HEK293 (cell line): ENCODE measurements at regions not wholly inside any gene's neighbourhood (a gene's known extent, or its start where the extent isn't known, plus 50 kb on each side); places are given as distances from the start of the nearest gene placed in this dataset.

ENCODE experiments used
- CTCF ChIA-PET: fragments of 350-600 bp; formaldehyde crosslinking; extraction: SDS; loops from one replicate; lab custom pipeline; 2021; ENCODE audit warnings: antibody characterized with exemption; lab: Yijun Ruan, JAX
- POLR2A ChIA-PET: fragments of 300-600 bp; formaldehyde crosslinking; extraction: SDS; loops from one replicate; lab custom pipeline; 2020; ENCODE audit warnings: antibody characterized with exemption, inconsistent platforms; lab: Yijun Ruan, JAX
- H3K27ac ChIP-seq: fragments of 200-500 bp; sonication (Bioruptor generic); 2 replicates; pipeline ENCODE4 v1.5.1; 2014; ENCODE audit warnings: low read depth, low read length, control low read depth, inconsistent platforms; ENCODE audit errors: extremely low read depth
- H3K36me3 ChIP-seq, 2 experiments: fragments of 200-500 bp in 1 of 2; sonication (Bioruptor generic) in 1 of 2; 1 replicate in 1 of 2; 2 replicates in 1 of 2; pipeline ENCODE4 v1.5.1; 2014 to 2017; ENCODE audit warnings: inconsistent platforms in 2 of 2, low read length in 2 of 2; ENCODE audit not compliant: control insufficient read depth in 2 of 2, insufficient read depth in 1 of 2
- H3K4me1 ChIP-seq: fragments of 200-500 bp; sonication (Bioruptor generic); 2 replicates; pipeline ENCODE4 v1.5.1; 2014; ENCODE audit warnings: mild to moderate bottlenecking, low read length, inconsistent platforms; ENCODE audit not compliant: control insufficient read depth, insufficient read depth
- H3K4me3 ChIP-seq: 2 replicates; pipeline ENCODE4 v1.5.1; 2011; ENCODE audit warnings: low read depth, mild to moderate bottlenecking, control low read depth, low read length, moderate library complexity
- H3K9me3 ChIP-seq: fragments of 200-500 bp; sonication (Bioruptor generic); 2 replicates; pipeline ENCODE4 v1.5.1; 2014; ENCODE audit warnings: low read depth, low read length, inconsistent platforms; ENCODE audit not compliant: control insufficient read depth, insufficient read depth
- AEBP2 ChIP-seq: fragments of 450-650 bp; formaldehyde crosslinking; IDR thresholded peaks from 2 replicates; pipeline ENCODE4 v1.5.1; 2016; ENCODE audit warnings: missing biosample characterization, missing genetic modification characterization, borderline replicate concordance
- CTCF ChIP-seq: fragments of 450-650 bp; formaldehyde crosslinking; IDR thresholded peaks from 2 replicates; pipeline ENCODE4 v1.5.1; 2016; ENCODE audit warnings: missing biosample characterization, missing genetic modification characterization
- GLI4 ChIP-seq: fragments of 450-650 bp; formaldehyde crosslinking; IDR thresholded peaks from 2 replicates; pipeline ENCODE4 v1.5.1; 2016; ENCODE audit warnings: missing biosample characterization, missing genetic modification characterization
- MEIS1 ChIP-seq: sonication (generic); formaldehyde crosslinking; IDR thresholded peaks from 2 replicates; pipeline ENCODE4 v1.8.1; 2022; ENCODE audit warnings: missing genetic modification reagents, mild to moderate bottlenecking, borderline replicate concordance
- OVOL3 ChIP-seq: fragments of 450-650 bp; formaldehyde crosslinking; IDR thresholded peaks from 2 replicates; pipeline ENCODE4 v1.5.1; 2016; ENCODE audit warnings: missing biosample characterization, missing genetic modification characterization
- PRDM2 ChIP-seq: fragments of 450-650 bp; formaldehyde crosslinking; IDR thresholded peaks from 2 replicates; pipeline ENCODE4 v1.5.1; 2016; ENCODE audit warnings: missing biosample characterization, missing genetic modification characterization, borderline replicate concordance
- PRDM6 ChIP-seq: fragments of 450-650 bp; formaldehyde crosslinking; IDR thresholded peaks from 2 replicates; pipeline ENCODE4 v1.5.1; 2017; ENCODE audit warnings: missing biosample characterization, missing genetic modification characterization
- SALL2 ChIP-seq: fragments of 450-650 bp; formaldehyde crosslinking; IDR thresholded peaks from 2 replicates; pipeline ENCODE4 v1.5.0; 2017; ENCODE audit warnings: missing biosample characterization, mild to moderate bottlenecking, missing genetic modification characterization, borderline replicate concordance
- SCRT2 ChIP-seq: fragments of 450-650 bp; formaldehyde crosslinking; IDR thresholded peaks from 2 replicates; pipeline ENCODE4 v1.5.1; 2016; ENCODE audit warnings: missing biosample characterization, missing genetic modification characterization
- ZBTB48 ChIP-seq: fragments of 450-650 bp; formaldehyde crosslinking; IDR thresholded peaks from 2 replicates; pipeline ENCODE4 v1.5.1; 2016; ENCODE audit warnings: missing biosample characterization, missing genetic modification characterization
- ZNF114 ChIP-seq: fragments of 450-650 bp; formaldehyde crosslinking; IDR thresholded peaks from 2 replicates; pipeline ENCODE4 v1.5.0; 2017; ENCODE audit warnings: missing biosample characterization, missing genetic modification characterization
- ZNF350 ChIP-seq: fragments of 450-650 bp; formaldehyde crosslinking; IDR thresholded peaks from 2 replicates; pipeline ENCODE4 v1.5.0; 2017; ENCODE audit warnings: missing biosample characterization, mild to moderate bottlenecking, missing genetic modification characterization
- ZNF510 ChIP-seq: fragments of 450-650 bp; formaldehyde crosslinking; IDR thresholded peaks from 2 replicates; pipeline ENCODE4 v1.5.1; 2018; ENCODE audit warnings: mild to moderate bottlenecking, missing genetic modification characterization, missing biosample characterization; ENCODE audit not compliant: insufficient replicate concordance
- ZNF544 ChIP-seq: fragments of 450-650 bp; formaldehyde crosslinking; IDR thresholded peaks from 2 replicates; pipeline ENCODE4 v1.5.0; 2017; ENCODE audit warnings: missing biosample characterization, missing genetic modification characterization
- ZNF560 ChIP-seq: fragments of 450-650 bp; formaldehyde crosslinking; IDR thresholded peaks from 2 replicates; pipeline ENCODE4 v1.5.1; 2017; ENCODE audit warnings: missing biosample characterization, missing genetic modification characterization, borderline replicate concordance
- ZNF664 ChIP-seq: fragments of 450-650 bp; formaldehyde crosslinking; IDR thresholded peaks from 2 replicates; pipeline ENCODE4 v1.5.1; 2016; ENCODE audit warnings: missing biosample characterization, missing genetic modification characterization
- ZNF777 ChIP-seq: fragments of 450-650 bp; formaldehyde crosslinking; IDR thresholded peaks from 2 replicates; pipeline ENCODE4 v1.5.1; 2017; ENCODE audit warnings: missing biosample characterization, missing genetic modification characterization, borderline replicate concordance

- Histone ChIP-seq H3K4me1 (peaks cover 7% of the 10 kb centered on the region), H3K4me3 (no peak overlapping the region), H3K9me3 (no peaks in the 10 kb centered on the region), H3K27ac (no peak overlapping the region), H3K36me3 (no peaks in the 10 kb centered on the region)
- ChIA-PET CTCF (interaction anchor here (0.5 to 0.6 kb wide), 3 partner anchors 39 to 571 kb away, joined by 3 to 4 read pairs (median 3); no protein-coding TSS in a partner anchor), POLR2A (no interaction called here)
- TF ChIP-seq ZNF777 (tag by site-specific recombination) (no peak), CTCF (tag by site-specific recombination) (no peak), ZNF560 (tag by site-specific recombination) (no peak), PRDM6 (tag by site-specific recombination) (no peak), AEBP2 (no peak), PRDM2 (tag by site-specific recombination) (no peak), MEIS1 (CRISPR knock-in tag) (no peak), SCRT2 (no peak), OVOL3 (tag by site-specific recombination) (no peak), ZNF544 (tag by site-specific recombination) (no peak), ZNF664 (tag by site-specific recombination) (no peak), ZNF350 (no peak), ZNF510 (tag by site-specific recombination) (no peak), ZNF114 (tag by site-specific recombination) (no peak)
These were observed 571.6 kb upstream of the JAG1 start for GRCh38 chr20:11245431-11245830.

- POLR2A ChIA-PET = no interaction called here
- no peaks in the 10 kb centered on the region for H3K36me3 ChIP-seq
These were observed 572.5 kb upstream of the JAG1 start for GRCh38 chr20:11246251-11246775.

More at GRCh38 chr20:11246251-11246775, 572.5 kb upstream of the JAG1 start:
- no peak overlapping the region for H3K27ac ChIP-seq
- H3K4me3 ChIP-seq = no peak overlapping the region
- H3K9me3 ChIP-seq = no peaks in the 10 kb centered on the region
- CTCF ChIA-PET = interaction anchor here (0.5 kb wide), 1 partner anchor 40 kb away, joined by 3 read pairs; no protein-coding TSS in a partner anchor
- TF ChIP-seq ZBTB48 (tag by site-specific recombination) (no peak), GLI4 (no peak), SALL2 (tag by site-specific recombination) (no peak)
- peaks cover 7% of the 10 kb centered on the region for H3K4me1 ChIP-seq
